Gastroesophageal sphincter (tissue), 4 donors: ENCODE measurements at regions not wholly inside any gene's neighbourhood (a gene's known extent, or its start where the extent isn't known, plus 50 kb on each side); places are given as distances from the start of the nearest gene placed in this dataset.

ENCODE experiments used
- ATAC-seq: fragments of 150-250 bp; one replicate; pipeline ENCODE4 v1.9.1; 2016; ENCODE audit warnings: mild to moderate bottlenecking, moderate library complexity
- H3K27ac ChIP-seq, 4 donors: fragments of 200-600 bp; sonication (generic) in 3 of 4; 1 replicate in 3 of 4; 2 replicates in 1 of 4; pipeline ENCODE4 v1.5.1; 2016 to 2019
- H3K27me3 ChIP-seq: fragments of 200-600 bp; sonication (generic); one replicate; pipeline ENCODE4 v1.5.1; 2019
- H3K36me3 ChIP-seq, 2 donors: fragments of 200-600 bp; sonication (generic); one replicate each; pipeline ENCODE4 v1.5.1; 2019; ENCODE audit warnings: control low read depth in 1 of 2
- H3K4me1 ChIP-seq, 3 donors: fragments of 200-600 bp; sonication (generic); 1 replicate in 2 of 3; 2 replicates in 1 of 3; pipeline ENCODE4 v1.5.1; 2016 to 2019; ENCODE audit warnings: control low read depth in 2 of 3
- H3K4me3 ChIP-seq, 2 donors: fragments of 200-600 bp; sonication (generic); one replicate each; pipeline ENCODE4 v1.5.1; 2019; ENCODE audit warnings: mild to moderate bottlenecking in 1 of 2, moderate library complexity in 1 of 2
- H3K9me3 ChIP-seq, 3 donors: fragments of 200-600 bp; sonication (generic); one replicate each; pipeline ENCODE4 v1.5.1; 2017 to 2019; ENCODE audit warnings: control low read depth in 2 of 3
- CTCF ChIP-seq, 4 experiments: fragments of 200-600 bp in 2 of 4; fragments of 450-650 bp in 2 of 4; sonication (generic) in 1 of 4; IDR thresholded peaks; one replicate each; pipeline ENCODE4 v1.5.1; 2017 to 2019; ENCODE audit warnings: antibody characterized with exemption in 4 of 4, mild to moderate bottlenecking in 2 of 4, moderate library complexity in 2 of 4
- EP300 ChIP-seq: sonication (generic); formaldehyde crosslinking; IDR thresholded peaks from one replicate; pipeline ENCODE4 v1.6.1; 2017; ENCODE audit warnings: antibody characterized with exemption, mild to moderate bottlenecking
- POLR2A ChIP-seq, 2 donors: fragments of 450-650 bp; IDR thresholded peaks; one replicate each; pipeline ENCODE4 v1.6.1; 2017; ENCODE audit warnings: antibody characterized with exemption in 2 of 2, mild to moderate bottlenecking in 2 of 2, moderate library complexity in 1 of 2
- POLR2AphosphoS5 ChIP-seq: sonication (generic); formaldehyde crosslinking; IDR thresholded peaks from one replicate; pipeline ENCODE4 v1.6.1; 2017; ENCODE audit warnings: antibody characterized with exemption
- WGBS, 2 donors: methylation state at CpG; one replicate each; pipeline ENCODE4 v1.1.5; 2018; ENCODE audit warnings: low coverage in 1 of 2; 5-methylcytosine and 5-hydroxymethylcytosine counted together

- Histone ChIP-seq H3K4me1 (no peaks in the 10 kb centered on the region), H3K9me3 (no peaks in the 10 kb centered on the region), H3K36me3 (no peaks in the 10 kb centered on the region), H3K27ac (no peak overlapping the region), H3K4me3 (no peak overlapping the region), H3K27me3 (peaks cover 13% of the 10 kb centered on the region)
- 44 to 73% methylated on average over 3 of the region's 3 CpGs for WGBS, 2 donors
- no peak for TF ChIP-seq CTCF (IDR thresholded peaks at IDR 0.05)
- no peak for TF ChIP-seq EP300
- no peak for TF ChIP-seq POLR2AphosphoS5
- TF ChIP-seq POLR2A (IDR thresholded peaks at IDR 0.05): no peak
- ATAC-seq: no peak
Measured at GRCh38 chr14:106509807-106510206, 983.4 kb downstream of the TMEM121 start.

- Histone ChIP-seq H3K4me1 (no peaks in the 10 kb centered on the region), H3K36me3 (no peaks in the 10 kb centered on the region), H3K4me3 (no peak overlapping the region), H3K9me3 (no peaks in the 10 kb centered on the region), H3K27ac (no peak overlapping the region), H3K27me3 (peaks cover 13% of the 10 kb centered on the region)
- no peak for ATAC-seq
- WGBS, 2 donors: 56% methylated on average over 1 of the region's 9 CpGs
- no peak for TF ChIP-seq POLR2A (IDR thresholded peaks at IDR 0.05)
- no peak for TF ChIP-seq CTCF (IDR thresholded peaks at IDR 0.05)
- no peak for TF ChIP-seq EP300
- no peak for TF ChIP-seq POLR2AphosphoS5
Measured at GRCh38 chr14:106511006-106511799, 984.8 kb downstream of the TMEM121 start.

- no peaks in the 10 kb centered on the region for H3K4me1 ChIP-seq
- no peaks in the 10 kb centered on the region for H3K9me3 ChIP-seq
- no peaks in the 10 kb centered on the region for H3K36me3 ChIP-seq
- TF ChIP-seq POLR2A (IDR thresholded peaks at IDR 0.05) (no peak), CTCF (IDR thresholded peaks at IDR 0.05) (no peak), POLR2AphosphoS5 (no peak), EP300 (no peak)
- H3K4me3 ChIP-seq: no peak overlapping the region
- peaks cover 13% of the 10 kb centered on the region for H3K27me3 ChIP-seq
- H3K27ac ChIP-seq: no peak overlapping the region
- WGBS, 2 donors: 61 to 67% methylated on average over 9 of the region's 9 CpGs
- ATAC-seq: no peak
Measured at GRCh38 chr14:106511800-106512198, 985.4 kb downstream of the TMEM121 start.

GRCh38 chr14:106513302-106513701, 986.9 kb downstream of the TMEM121 start:
- H3K27me3 ChIP-seq: no peaks in the 10 kb centered on the region
- no peak overlapping the region for H3K27ac ChIP-seq
- no peaks in the 10 kb centered on the region for H3K4me1 ChIP-seq
- no peaks in the 10 kb centered on the region for H3K9me3 ChIP-seq
- no peak overlapping the region for H3K4me3 ChIP-seq
- ATAC-seq: no peak
- no peak for TF ChIP-seq POLR2A (IDR thresholded peaks at IDR 0.05)
- TF ChIP-seq POLR2AphosphoS5: no peak
- no peak for TF ChIP-seq EP300
- TF ChIP-seq CTCF (IDR thresholded peaks at IDR 0.05): no peak
- WGBS, 2 donors: 41 to 73% methylated on average over 3 of the region's 3 CpGs
- H3K36me3 ChIP-seq: no peaks in the 10 kb centered on the region
